ENCODE measurements at regions not wholly inside any gene's neighbourhood (a gene's known extent, or its start where the extent isn't known, plus 50 kb on each side); places are given as distances from the start of the nearest gene placed in this dataset.

DNA sequence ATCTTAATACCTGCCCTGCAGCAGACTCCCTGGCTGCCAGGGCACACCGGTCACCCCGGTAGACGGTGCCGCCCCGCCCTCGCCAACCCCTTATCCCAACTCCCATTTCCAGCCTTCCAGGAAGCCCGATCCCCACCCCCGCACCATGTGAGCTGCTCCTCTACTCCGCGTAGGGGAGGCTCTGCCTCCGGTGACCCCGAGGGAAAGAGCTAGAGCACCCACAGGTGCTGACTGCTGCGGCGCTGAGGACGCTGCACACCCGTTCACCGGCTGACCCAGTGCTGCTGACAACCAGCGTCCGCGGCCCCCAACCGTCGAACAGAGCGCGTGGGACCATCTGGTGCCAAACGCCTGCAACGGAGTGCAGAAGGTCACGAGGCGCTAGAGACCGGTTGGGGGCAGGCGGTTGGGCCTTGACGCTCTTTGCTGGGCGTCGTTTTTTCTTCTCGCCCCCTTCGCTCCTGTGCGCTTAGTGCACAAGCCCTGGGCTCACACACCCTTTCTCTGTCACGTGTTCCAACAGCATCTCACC, 59.6 kb upstream of the ZNF599 start:
- H3K27ac ChIP-seq, result no peak overlapping the region; the same call in 1 of the 2 replicates
- TF ChIP-seq, protein P1, sequence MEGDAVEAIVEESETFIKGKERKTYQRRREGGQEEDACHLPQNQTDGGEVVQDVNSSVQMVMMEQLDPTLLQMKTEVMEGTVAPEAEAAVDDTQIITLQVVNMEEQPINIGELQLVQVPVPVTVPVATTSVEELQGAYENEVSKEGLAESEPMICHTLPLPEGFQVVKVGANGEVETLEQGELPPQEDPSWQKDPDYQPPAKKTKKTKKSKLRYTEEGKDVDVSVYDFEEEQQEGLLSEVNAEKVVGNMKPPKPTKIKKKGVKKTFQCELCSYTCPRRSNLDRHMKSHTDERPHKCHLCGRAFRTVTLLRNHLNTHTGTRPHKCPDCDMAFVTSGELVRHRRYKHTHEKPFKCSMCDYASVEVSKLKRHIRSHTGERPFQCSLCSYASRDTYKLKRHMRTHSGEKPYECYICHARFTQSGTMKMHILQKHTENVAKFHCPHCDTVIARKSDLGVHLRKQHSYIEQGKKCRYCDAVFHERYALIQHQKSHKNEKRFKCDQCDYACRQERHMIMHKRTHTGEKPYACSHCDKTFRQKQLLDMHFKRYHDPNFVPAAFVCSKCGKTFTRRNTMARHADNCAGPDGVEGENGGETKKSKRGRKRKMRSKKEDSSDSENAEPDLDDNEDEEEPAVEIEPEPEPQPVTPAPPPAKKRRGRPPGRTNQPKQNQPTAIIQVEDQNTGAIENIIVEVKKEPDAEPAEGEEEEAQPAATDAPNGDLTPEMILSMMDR (conservative IDR thresholded peaks at IDR 0.05), result no peak

DNA sequence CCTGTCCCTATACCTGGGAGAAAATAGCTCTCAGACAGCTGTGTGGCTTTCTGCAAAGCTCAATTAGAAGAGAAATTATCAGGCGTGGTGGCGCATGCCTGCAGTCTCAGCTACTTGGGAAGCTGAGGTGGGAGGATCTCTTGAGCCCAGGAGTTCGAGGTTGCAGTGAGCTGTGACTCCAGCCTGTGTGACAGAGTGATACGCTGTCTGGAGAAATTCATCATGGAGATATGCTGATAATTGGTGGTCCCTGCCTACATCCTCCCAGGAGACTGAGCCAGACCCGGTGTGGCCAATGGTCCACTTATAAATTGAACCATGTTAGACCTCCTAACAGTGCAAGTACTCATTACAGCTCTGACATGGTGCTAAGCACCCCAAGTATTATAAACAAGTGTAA, 58.7 kb upstream of the ZNF599 start:
- TF ChIP-seq, protein P1 (conservative IDR thresholded peaks at IDR 0.05), result no peak
- no peak overlapping the region for H3K27ac ChIP-seq

DNA sequence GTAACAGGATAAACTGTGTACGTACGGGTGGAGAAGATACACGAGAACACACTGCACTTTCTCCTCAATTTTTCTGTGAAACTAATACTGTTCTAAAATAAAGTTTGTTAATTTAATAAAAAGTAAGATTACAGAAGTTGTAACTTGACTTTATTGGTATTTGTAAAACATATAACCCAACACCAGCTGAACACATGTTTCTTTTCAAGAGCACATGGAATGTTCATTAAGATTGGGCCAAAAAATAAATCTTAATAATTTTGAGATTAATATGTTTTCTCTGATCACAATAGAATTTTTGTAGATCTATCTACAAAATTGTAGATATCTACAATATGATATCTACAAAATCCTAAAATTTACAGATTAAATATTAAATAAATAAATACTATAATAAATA, 55.1 kb upstream of the ZNF599 start:
- TF ChIP-seq, protein P1 (conservative IDR thresholded peaks at IDR 0.05), result no peak
- no peak overlapping the region for H3K27ac ChIP-seq

DNA sequence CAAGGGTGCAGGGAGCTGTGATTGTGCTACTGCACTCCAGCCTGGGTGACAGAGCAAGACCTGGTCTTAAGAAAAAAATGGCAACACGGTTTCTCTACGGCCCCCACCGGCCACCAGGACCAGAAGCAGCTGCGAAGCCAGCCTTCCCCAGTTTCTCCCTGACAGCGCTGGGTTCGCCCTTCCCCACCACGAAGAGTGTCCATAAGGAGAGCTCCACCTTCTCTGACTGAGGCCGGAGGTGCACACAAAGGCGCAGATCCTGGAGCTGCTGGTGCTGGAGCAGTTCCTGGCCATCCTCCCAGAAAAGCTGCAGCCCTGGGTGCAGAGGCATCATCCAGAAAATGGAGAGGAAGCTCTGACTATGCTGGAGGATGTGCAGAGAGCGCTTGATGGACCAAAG, 52.2 kb upstream of the ZNF599 start:
- no peak overlapping the region for H3K27ac ChIP-seq
- TF ChIP-seq, protein P1 (conservative IDR thresholded peaks at IDR 0.05), result no peak

DNA sequence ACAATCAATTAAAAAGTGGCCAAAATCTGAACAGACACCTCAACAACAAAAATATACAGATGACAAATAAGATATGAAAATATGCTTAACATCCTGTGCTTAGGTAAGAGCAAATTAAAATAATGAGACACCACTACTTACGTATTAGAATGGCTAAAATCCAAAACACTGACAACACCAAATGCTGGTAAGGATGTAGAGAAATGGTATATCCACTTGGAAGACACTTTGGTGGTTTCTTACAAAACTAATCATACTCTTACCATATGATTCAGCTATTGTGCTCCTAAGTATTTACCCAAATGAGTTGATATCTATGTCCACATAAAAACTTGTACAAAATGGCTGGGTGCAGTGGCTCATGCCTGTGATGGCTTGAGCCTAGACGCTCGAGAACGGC, 51.7 kb upstream of the ZNF599 start:
- no peak overlapping the region for H3K27ac ChIP-seq
- TF ChIP-seq, protein P1 (conservative IDR thresholded peaks at IDR 0.05), result no peak
